RWPE2 (cell line): ENCODE measurements at regions not wholly inside any gene's neighbourhood (a gene's known extent, or its start where the extent isn't known, plus 50 kb on each side); places are given as distances from the start of the nearest gene placed in this dataset.

Source experiments
- ATAC-seq: fragments of 200-7000 bp; cut with Tn5 transposase; 3 replicates; pipeline ENCODE4 v1.9.1; 2021; ENCODE audit warnings: low read depth
- DNase-seq: peaks from one replicate; pipeline ENCODE4 v3.0.0-alpha.2; 2020; ENCODE audit warnings: low spot score
- H3K27ac ChIP-seq: fragments of 450-650 bp; 2 replicates; pipeline ENCODE4 v1.5.1; 2017; ENCODE audit warnings: mild to moderate bottlenecking; ENCODE audit not compliant: poor library complexity, severe bottlenecking
- H3K27me3 ChIP-seq: fragments of 250-450 bp; sonication (Bioruptor Pico); 2 replicates; pipeline ENCODE4 v1.5.1; 2021; ENCODE audit warnings: mild to moderate bottlenecking, moderate library complexity; ENCODE audit not compliant: insufficient read depth, poor library complexity, severe bottlenecking
- H3K36me3 ChIP-seq: fragments of 250-450 bp; sonication (Bioruptor Pico); 2 replicates; pipeline ENCODE4 v1.5.1; 2020; ENCODE audit warnings: low read depth, mild to moderate bottlenecking, moderate library complexity
- H3K4me1 ChIP-seq: fragments of 250-450 bp; sonication (Bioruptor Pico); 2 replicates; pipeline ENCODE4 v1.5.1; 2021; ENCODE audit warnings: mild to moderate bottlenecking, moderate library complexity; ENCODE audit not compliant: insufficient read depth, poor library complexity, severe bottlenecking
- H3K4me3 ChIP-seq: fragments of 250-450 bp; sonication (Bioruptor Pico); 2 replicates; pipeline ENCODE4 v1.5.1; 2021; ENCODE audit warnings: mild to moderate bottlenecking, moderate library complexity; ENCODE audit not compliant: severe bottlenecking
- H3K9me3 ChIP-seq: fragments of 250-450 bp; sonication (Bioruptor Pico); 2 replicates; pipeline ENCODE4 v1.5.1; 2021; ENCODE audit warnings: mild to moderate bottlenecking, moderate library complexity; ENCODE audit not compliant: severe bottlenecking
- TF ChIP-seq, protein P1 (sequence below): fragments of 450-650 bp; IDR thresholded peaks from one replicate; pipeline ENCODE4 v1.5.1; 2017; ENCODE audit warnings: mild to moderate bottlenecking, moderate library complexity; ENCODE audit not compliant: poor library complexity, severe bottlenecking

DNA sequence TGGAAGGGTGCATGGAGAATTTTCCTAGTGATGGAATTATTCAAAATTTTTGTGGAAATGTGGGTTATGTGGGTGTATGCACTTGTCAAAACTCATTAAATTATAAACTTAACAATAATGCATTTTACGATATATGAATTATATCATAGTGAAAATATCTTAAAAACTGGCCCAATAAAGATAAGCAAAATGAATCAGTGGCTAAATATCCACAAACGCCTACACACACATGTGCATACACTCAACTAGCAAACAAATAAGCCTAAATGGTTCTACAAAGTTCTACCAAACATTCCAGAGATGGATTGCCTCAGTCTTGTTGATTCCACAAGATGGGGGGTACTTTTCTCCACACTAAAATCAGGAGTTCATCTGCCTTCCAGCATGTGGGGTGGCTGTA is 349.5 kb downstream of the TSHZ3 start:
- Histone ChIP-seq H3K36me3 (no peaks in the 10 kb centered on the region), H3K27me3 (peaks cover 10% of the 10 kb centered on the region)
- ATAC-seq: no peak

DNA sequence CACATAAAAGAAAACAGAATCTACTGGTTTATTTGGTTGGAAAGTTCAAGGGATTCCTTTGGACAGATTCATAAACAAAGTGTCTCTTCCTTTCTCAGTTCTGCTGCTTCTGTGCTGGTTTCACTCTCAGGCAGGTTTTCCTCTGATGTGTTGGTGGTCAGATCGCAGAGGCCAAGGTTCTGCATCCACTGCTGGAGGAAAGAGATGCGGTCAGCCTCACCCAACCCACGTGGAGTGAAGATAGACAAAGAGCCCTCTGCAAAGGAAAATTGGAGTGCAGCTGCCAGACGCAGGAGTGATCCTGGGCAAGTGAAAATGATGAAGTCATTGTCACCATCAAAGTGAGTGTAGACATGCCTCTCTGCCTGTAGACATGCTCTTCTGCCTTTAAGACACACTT is 352.0 kb downstream of the TSHZ3 start:
- H3K27me3 ChIP-seq: peaks cover 8% of the 10 kb centered on the region
- no peaks in the 10 kb centered on the region for H3K9me3 ChIP-seq
- no peak for DNase-seq
- no peak overlapping the region for H3K27ac ChIP-seq
- H3K36me3 ChIP-seq: no peaks in the 10 kb centered on the region
- H3K4me3 ChIP-seq: no peak overlapping the region
- no peak for ATAC-seq
- TF ChIP-seq, protein P1, sequence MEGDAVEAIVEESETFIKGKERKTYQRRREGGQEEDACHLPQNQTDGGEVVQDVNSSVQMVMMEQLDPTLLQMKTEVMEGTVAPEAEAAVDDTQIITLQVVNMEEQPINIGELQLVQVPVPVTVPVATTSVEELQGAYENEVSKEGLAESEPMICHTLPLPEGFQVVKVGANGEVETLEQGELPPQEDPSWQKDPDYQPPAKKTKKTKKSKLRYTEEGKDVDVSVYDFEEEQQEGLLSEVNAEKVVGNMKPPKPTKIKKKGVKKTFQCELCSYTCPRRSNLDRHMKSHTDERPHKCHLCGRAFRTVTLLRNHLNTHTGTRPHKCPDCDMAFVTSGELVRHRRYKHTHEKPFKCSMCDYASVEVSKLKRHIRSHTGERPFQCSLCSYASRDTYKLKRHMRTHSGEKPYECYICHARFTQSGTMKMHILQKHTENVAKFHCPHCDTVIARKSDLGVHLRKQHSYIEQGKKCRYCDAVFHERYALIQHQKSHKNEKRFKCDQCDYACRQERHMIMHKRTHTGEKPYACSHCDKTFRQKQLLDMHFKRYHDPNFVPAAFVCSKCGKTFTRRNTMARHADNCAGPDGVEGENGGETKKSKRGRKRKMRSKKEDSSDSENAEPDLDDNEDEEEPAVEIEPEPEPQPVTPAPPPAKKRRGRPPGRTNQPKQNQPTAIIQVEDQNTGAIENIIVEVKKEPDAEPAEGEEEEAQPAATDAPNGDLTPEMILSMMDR: no peak
- no peaks in the 10 kb centered on the region for H3K4me1 ChIP-seq

More for the DNA sequence above, 349.5 kb downstream of the TSHZ3 start:
- TF ChIP-seq, protein P1: no peak
- no peaks in the 10 kb centered on the region for H3K9me3 ChIP-seq
- no peaks in the 10 kb centered on the region for H3K4me1 ChIP-seq
- H3K4me3 ChIP-seq: no peak overlapping the region
- no peak for DNase-seq
- H3K27ac ChIP-seq: no peak overlapping the region

- Histone ChIP-seq H3K27ac (no peak overlapping the region), H3K36me3 (no peaks in the 10 kb centered on the region), H3K4me3 (no peak overlapping the region), H3K27me3 (peaks cover 2% of the 10 kb centered on the region), H3K4me1 (no peaks in the 10 kb centered on the region), H3K9me3 (no peaks in the 10 kb centered on the region)
- ATAC-seq: no peak
- TF ChIP-seq, protein P1: no peak
- DNase-seq: no peak
These were observed 370.6 kb downstream of the TSHZ3 start for GRCh38 chr19:30978639-30979038.

DNA sequence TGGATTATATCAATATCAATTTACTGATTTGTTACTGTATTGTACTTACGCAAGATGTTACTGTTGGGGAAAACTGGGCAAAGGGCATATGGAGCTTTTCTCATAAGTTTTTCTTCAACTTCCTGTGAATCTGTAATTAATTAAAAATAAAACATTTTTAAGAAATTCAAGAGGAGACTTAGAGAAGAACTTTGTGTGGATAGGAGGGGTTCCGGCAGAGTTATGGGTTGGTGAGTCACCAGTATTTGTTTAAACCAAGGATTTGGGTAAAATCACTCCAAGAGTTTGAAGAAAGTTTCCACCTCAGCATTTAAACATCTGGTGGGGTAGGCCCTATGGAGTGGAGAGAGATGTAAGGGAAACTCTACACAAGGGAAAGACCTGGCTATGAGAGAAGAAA is 379.6 kb downstream of the TSHZ3 start:
- no peaks in the 10 kb centered on the region for H3K27me3 ChIP-seq
- no peak for ATAC-seq

DNA sequence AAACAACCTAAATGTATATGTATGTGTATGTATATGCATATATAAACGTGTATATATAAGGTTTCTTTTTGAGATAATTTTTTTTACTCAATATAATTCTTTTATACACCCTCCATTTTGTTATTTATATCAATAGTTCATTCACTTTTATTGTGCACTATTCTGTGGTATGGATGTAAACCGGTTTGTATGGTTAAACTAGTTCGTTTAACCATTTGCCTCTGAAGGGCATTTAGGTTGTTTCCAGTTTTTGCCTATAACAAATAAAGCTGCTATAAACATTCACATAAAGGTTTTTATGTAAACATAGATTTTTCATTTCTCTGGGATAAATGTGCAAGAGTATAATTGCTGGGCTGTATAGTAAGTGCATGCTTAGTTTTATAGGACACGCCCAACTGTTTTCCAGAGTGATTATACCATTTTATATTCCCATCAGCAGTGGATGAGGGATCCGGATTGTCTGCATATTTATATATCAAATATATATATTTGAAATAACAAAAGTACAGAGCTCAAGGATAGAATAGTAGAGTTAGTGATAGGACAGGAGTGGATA is 380.3 kb downstream of the TSHZ3 start:
- no peak overlapping the region for H3K27ac ChIP-seq
- ATAC-seq: no peak

More for the DNA sequence above, 379.6 kb downstream of the TSHZ3 start:
- H3K9me3 ChIP-seq: no peaks in the 10 kb centered on the region
- no peaks in the 10 kb centered on the region for H3K4me1 ChIP-seq
- no peak overlapping the region for H3K4me3 ChIP-seq
- no peaks in the 10 kb centered on the region for H3K36me3 ChIP-seq
- H3K27ac ChIP-seq: no peak overlapping the region
- TF ChIP-seq, protein P1: no peak
- DNase-seq: no peak

More for the DNA sequence above, 380.3 kb downstream of the TSHZ3 start:
- Histone ChIP-seq H3K4me1 (no peaks in the 10 kb centered on the region), H3K27me3 (no peaks in the 10 kb centered on the region), H3K4me3 (no peak overlapping the region), H3K9me3 (no peaks in the 10 kb centered on the region), H3K36me3 (no peaks in the 10 kb centered on the region)
- TF ChIP-seq, protein P1: no peak
- no peak for DNase-seq
